GM12878 (cell line): ENCODE measurements at regions not wholly inside any gene's neighbourhood (a gene's known extent, or its start where the extent isn't known, plus 50 kb on each side); places are given as distances from the start of the nearest gene placed in this dataset.

ENCODE experiments used
- EZH2 ChIP-seq: IDR thresholded peaks from 2 replicates; pipeline ENCODE4 v1.6.1; 2012; ENCODE audit warnings: low read depth, mild to moderate bottlenecking, control low read depth, inconsistent platforms, low read length, borderline replicate concordance; ENCODE audit not compliant: control insufficient read depth
- GABPA ChIP-seq: IDR thresholded peaks from 2 replicates; pipeline ENCODE4 v1.6.1; 2014; ENCODE audit warnings: antibody characterized with exemption, low read depth, mild to moderate bottlenecking, inconsistent platforms
- MTA3 ChIP-seq: IDR thresholded peaks from 2 replicates; pipeline ENCODE4 v1.6.1; 2012; ENCODE audit warnings: low read length, inconsistent platforms, borderline replicate concordance
- MXI1 ChIP-seq: fragments of 150-350 bp; IDR thresholded peaks from 2 replicates; pipeline ENCODE4 v1.6.1; 2011; ENCODE audit warnings: low read depth, mild to moderate bottlenecking, inconsistent platforms, low read length, improper control_type of control experiment
- NR2F1 ChIP-seq: fragments of 450-650 bp; conservative IDR thresholded peaks from 2 replicates; pipeline ENCODE4 v1.6.1; 2017; ENCODE audit warnings: mild to moderate bottlenecking
- POLR2AphosphoS5 ChIP-seq: IDR thresholded peaks from 2 replicates; pipeline ENCODE4 v1.6.1; 2011; ENCODE audit warnings: mild to moderate bottlenecking, low read length, inconsistent platforms
- TAF1 ChIP-seq: IDR thresholded peaks from 2 replicates; pipeline ENCODE4 v1.6.1; 2011; ENCODE audit warnings: mild to moderate bottlenecking, low read depth, low read length, borderline replicate concordance
- TF ChIP-seq, protein P1 (sequence below): IDR thresholded peaks from 2 replicates; pipeline ENCODE4 v1.6.1; 2012; ENCODE audit warnings: mild to moderate bottlenecking, low read depth, low read length
- TF ChIP-seq, protein P2 (sequence below), 3 experiments: IDR thresholded peaks in 2 of 3; conservative IDR thresholded peaks in 1 of 3; 2 replicates each; pipeline ENCODE4 v1.5.1; 2011; ENCODE audit warnings: low read depth in 3 of 3, low read length in 3 of 3, mild to moderate bottlenecking in 3 of 3, control low read depth in 2 of 3, moderate library complexity in 2 of 3, inconsistent platforms in 1 of 3, mixed read lengths in 1 of 3; ENCODE audit not compliant: control insufficient read depth in 2 of 3, insufficient read depth in 1 of 3; ENCODE audit errors: extremely low read depth in 1 of 3
- TF ChIP-seq, protein P3 (sequence below): IDR thresholded peaks from 2 replicates; pipeline ENCODE4 v1.6.1; 2011; ENCODE audit warnings: mild to moderate bottlenecking, low read depth, low read length, moderate library complexity; ENCODE audit not compliant: insufficient replicate concordance
- TF ChIP-seq, protein P4 (sequence below): IDR thresholded peaks from 2 replicates; pipeline ENCODE4 v1.6.1; 2012; ENCODE audit warnings: low read depth, low read length, improper control_type of control experiment
- TF ChIP-seq, protein P5 (sequence below): fragments of 450-650 bp; IDR thresholded peaks from 2 replicates; pipeline ENCODE4 v1.6.1; 2017; ENCODE audit warnings: mild to moderate bottlenecking, low read depth, inconsistent platforms; ENCODE audit not compliant: poor library complexity, severe bottlenecking
- TF ChIP-seq, protein P6 (sequence below): fragments of 450-650 bp; IDR thresholded peaks from 2 replicates; pipeline ENCODE4 v1.6.1; 2014; ENCODE audit warnings: mild to moderate bottlenecking
- TF ChIP-seq, protein P7 (sequence below): fragments of 450-650 bp; formaldehyde crosslinking; IDR thresholded peaks from 2 replicates; pipeline ENCODE4 v1.5.0; 2022; ENCODE audit warnings: mild to moderate bottlenecking, missing genetic modification characterization

DNA sequence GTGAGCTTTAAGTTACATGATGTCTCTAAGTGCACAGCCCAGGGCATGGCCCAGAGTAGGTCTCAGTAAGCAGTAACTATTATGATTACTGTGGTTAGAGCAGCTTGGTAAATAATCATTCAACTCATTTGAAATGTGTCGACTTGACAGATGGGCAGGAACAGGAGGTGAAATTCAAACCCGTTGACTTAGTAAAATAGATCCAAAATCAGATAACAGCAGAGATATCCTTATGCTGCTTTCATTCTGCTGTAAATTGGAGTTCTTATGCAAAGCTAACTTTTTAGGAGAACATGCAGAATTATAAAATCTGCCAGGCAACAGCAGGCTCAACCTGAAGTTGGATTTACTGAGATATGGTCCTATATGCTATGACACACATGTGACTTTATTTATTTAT lies 118.7 kb upstream of the KLHL25 start:
- TF ChIP-seq, protein P1, sequence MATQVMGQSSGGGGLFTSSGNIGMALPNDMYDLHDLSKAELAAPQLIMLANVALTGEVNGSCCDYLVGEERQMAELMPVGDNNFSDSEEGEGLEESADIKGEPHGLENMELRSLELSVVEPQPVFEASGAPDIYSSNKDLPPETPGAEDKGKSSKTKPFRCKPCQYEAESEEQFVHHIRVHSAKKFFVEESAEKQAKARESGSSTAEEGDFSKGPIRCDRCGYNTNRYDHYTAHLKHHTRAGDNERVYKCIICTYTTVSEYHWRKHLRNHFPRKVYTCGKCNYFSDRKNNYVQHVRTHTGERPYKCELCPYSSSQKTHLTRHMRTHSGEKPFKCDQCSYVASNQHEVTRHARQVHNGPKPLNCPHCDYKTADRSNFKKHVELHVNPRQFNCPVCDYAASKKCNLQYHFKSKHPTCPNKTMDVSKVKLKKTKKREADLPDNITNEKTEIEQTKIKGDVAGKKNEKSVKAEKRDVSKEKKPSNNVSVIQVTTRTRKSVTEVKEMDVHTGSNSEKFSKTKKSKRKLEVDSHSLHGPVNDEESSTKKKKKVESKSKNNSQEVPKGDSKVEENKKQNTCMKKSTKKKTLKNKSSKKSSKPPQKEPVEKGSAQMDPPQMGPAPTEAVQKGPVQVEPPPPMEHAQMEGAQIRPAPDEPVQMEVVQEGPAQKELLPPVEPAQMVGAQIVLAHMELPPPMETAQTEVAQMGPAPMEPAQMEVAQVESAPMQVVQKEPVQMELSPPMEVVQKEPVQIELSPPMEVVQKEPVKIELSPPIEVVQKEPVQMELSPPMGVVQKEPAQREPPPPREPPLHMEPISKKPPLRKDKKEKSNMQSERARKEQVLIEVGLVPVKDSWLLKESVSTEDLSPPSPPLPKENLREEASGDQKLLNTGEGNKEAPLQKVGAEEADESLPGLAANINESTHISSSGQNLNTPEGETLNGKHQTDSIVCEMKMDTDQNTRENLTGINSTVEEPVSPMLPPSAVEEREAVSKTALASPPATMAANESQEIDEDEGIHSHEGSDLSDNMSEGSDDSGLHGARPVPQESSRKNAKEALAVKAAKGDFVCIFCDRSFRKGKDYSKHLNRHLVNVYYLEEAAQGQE = no peak
- TF ChIP-seq, protein P2, sequence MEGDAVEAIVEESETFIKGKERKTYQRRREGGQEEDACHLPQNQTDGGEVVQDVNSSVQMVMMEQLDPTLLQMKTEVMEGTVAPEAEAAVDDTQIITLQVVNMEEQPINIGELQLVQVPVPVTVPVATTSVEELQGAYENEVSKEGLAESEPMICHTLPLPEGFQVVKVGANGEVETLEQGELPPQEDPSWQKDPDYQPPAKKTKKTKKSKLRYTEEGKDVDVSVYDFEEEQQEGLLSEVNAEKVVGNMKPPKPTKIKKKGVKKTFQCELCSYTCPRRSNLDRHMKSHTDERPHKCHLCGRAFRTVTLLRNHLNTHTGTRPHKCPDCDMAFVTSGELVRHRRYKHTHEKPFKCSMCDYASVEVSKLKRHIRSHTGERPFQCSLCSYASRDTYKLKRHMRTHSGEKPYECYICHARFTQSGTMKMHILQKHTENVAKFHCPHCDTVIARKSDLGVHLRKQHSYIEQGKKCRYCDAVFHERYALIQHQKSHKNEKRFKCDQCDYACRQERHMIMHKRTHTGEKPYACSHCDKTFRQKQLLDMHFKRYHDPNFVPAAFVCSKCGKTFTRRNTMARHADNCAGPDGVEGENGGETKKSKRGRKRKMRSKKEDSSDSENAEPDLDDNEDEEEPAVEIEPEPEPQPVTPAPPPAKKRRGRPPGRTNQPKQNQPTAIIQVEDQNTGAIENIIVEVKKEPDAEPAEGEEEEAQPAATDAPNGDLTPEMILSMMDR (IDR thresholded peaks at IDR 0.05 in 2 of 3, conservative IDR thresholded peaks at IDR 0.05 in 1 of 3; ENCODE audit: control insufficient read depth in 2 of 3, extremely low read depth in 1 of 3, insufficient read depth in 1 of 3, low read depth in 3 of 3, low read length in 3 of 3) = no peak
- no peak for TF ChIP-seq MTA3
- TF ChIP-seq, protein P3, sequence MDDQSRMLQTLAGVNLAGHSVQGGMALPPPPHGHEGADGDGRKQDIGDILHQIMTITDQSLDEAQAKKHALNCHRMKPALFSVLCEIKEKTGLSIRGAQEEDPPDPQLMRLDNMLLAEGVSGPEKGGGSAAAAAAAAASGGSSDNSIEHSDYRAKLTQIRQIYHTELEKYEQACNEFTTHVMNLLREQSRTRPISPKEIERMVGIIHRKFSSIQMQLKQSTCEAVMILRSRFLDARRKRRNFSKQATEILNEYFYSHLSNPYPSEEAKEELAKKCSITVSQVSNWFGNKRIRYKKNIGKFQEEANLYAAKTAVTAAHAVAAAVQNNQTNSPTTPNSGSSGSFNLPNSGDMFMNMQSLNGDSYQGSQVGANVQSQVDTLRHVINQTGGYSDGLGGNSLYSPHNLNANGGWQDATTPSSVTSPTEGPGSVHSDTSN = no peak
- no peak for TF ChIP-seq GABPA
- no peak for TF ChIP-seq TAF1
- TF ChIP-seq, protein P4, sequence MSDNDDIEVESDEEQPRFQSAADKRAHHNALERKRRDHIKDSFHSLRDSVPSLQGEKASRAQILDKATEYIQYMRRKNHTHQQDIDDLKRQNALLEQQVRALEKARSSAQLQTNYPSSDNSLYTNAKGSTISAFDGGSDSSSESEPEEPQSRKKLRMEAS = no peak
- no peak for TF ChIP-seq NR2F1
- no peak for TF ChIP-seq EZH2
- TF ChIP-seq, protein P5, sequence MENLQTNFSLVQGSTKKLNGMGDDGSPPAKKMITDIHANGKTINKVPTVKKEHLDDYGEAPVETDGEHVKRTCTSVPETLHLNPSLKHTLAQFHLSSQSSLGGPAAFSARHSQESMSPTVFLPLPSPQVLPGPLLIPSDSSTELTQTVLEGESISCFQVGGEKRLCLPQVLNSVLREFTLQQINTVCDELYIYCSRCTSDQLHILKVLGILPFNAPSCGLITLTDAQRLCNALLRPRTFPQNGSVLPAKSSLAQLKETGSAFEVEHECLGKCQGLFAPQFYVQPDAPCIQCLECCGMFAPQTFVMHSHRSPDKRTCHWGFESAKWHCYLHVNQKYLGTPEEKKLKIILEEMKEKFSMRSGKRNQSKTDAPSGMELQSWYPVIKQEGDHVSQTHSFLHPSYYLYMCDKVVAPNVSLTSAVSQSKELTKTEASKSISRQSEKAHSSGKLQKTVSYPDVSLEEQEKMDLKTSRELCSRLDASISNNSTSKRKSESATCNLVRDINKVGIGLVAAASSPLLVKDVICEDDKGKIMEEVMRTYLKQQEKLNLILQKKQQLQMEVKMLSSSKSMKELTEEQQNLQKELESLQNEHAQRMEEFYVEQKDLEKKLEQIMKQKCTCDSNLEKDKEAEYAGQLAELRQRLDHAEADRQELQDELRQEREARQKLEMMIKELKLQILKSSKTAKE = no peak
- TF ChIP-seq, protein P6, sequence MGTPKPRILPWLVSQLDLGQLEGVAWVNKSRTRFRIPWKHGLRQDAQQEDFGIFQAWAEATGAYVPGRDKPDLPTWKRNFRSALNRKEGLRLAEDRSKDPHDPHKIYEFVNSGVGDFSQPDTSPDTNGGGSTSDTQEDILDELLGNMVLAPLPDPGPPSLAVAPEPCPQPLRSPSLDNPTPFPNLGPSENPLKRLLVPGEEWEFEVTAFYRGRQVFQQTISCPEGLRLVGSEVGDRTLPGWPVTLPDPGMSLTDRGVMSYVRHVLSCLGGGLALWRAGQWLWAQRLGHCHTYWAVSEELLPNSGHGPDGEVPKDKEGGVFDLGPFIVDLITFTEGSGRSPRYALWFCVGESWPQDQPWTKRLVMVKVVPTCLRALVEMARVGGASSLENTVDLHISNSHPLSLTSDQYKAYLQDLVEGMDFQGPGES = no peak
- TF ChIP-seq, protein P7, sequence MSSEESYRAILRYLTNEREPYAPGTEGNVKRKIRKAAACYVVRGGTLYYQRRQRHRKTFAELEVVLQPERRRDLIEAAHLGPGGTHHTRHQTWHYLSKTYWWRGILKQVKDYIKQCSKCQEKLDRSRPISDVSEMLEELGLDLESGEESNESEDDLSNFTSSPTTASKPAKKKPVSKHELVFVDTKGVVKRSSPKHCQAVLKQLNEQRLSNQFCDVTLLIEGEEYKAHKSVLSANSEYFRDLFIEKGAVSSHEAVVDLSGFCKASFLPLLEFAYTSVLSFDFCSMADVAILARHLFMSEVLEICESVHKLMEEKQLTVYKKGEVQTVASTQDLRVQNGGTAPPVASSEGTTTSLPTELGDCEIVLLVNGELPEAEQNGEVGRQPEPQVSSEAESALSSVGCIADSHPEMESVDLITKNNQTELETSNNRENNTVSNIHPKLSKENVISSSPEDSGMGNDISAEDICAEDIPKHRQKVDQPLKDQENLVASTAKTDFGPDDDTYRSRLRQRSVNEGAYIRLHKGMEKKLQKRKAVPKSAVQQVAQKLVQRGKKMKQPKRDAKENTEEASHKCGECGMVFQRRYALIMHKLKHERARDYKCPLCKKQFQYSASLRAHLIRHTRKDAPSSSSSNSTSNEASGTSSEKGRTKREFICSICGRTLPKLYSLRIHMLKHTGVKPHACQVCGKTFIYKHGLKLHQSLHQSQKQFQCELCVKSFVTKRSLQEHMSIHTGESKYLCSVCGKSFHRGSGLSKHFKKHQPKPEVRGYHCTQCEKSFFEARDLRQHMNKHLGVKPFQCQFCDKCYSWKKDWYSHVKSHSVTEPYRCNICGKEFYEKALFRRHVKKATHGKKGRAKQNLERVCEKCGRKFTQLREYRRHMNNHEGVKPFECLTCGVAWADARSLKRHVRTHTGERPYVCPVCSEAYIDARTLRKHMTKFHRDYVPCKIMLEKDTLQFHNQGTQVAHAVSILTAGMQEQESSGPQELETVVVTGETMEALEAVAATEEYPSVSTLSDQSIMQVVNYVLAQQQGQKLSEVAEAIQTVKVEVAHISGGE (CRISPR knock-in tag) = no peak
- no peak for TF ChIP-seq POLR2AphosphoS5
- TF ChIP-seq MXI1 = no peak
